Ramos (cell line): ENCODE measurements at regions not wholly inside any gene's neighbourhood (a gene's known extent, or its start where the extent isn't known, plus 50 kb on each side); places are given as distances from the start of the nearest gene placed in this dataset.

Experiments
- in situ Hi-C: fragments of 300-500 bp; cut with MboI; formaldehyde crosslinking; loops from one replicate; pipeline ENCODE4 v1.14.3; 2022; ENCODE audit warnings: low sequenced_read_pairs; ENCODE audit not compliant: unreplicated experiment

DNA sequence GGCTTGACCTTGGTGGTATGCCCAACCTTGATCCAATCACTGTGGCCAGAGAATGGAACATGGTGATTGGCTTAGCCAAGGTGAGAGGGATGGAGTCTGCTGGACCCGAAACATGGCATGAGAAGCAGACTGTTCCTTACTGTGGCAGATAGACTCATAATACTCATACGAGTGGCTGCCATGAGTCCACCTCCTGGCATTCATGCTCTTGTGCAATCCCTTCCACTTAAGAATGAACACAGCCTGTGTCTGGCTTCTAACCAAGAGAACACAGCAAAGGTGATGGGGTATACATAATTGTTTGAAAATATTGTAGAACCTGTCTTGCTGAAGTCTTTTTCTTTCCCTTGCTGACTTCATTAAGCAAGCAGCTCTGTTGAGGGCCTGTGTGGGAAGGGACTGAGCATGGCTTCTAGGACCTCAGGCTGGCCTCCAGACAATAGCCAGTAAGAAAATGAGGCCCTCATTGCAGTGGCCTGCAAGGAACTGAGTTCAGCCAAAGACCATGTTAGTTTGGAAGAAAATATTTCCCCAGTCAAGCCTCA lies 85.9 kb downstream of the ZNF281 start:
- in situ Hi-C loops = no loop called here

DNA sequence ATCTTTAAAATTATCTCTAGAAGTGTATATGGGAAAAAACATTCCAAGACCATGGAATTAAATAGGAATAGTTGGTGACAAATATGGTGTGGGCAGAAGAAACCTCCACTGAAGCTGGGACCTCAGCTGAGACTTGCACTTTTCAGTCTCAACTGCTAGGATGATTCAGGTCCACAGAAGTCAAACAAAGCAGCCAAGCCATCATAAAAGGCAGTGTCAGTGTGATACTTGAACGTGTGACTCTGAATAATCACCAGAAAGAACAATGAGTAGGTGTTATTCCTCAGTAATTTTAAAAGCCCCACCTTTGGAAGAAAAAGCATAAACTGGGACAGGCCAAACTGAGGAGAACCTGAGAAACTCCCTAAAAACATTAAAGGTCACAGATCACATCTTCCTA lies 90.7 kb downstream of the ZNF281 start:
- in situ Hi-C loops = no loop called here

DNA sequence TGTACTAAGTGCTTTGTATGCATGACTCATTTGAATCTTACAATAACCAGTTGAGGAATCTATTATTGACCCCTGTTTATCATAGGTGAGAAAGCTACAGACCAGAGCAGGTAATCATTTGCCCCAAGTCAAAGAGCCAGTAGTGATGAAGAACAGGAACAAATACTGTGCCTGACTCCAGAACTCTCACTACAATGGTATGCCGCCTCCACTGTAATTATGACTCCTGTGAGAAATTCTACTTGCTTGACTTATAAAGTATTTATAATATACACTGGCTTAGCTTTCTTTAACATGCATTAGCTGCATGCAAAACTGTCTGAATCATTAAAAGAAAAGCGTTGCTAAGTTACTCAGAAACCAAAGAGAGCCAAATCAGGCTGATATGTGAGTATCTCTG lies 92.6 kb downstream of the ZNF281 start:
- in situ Hi-C loops = no loop called here

DNA sequence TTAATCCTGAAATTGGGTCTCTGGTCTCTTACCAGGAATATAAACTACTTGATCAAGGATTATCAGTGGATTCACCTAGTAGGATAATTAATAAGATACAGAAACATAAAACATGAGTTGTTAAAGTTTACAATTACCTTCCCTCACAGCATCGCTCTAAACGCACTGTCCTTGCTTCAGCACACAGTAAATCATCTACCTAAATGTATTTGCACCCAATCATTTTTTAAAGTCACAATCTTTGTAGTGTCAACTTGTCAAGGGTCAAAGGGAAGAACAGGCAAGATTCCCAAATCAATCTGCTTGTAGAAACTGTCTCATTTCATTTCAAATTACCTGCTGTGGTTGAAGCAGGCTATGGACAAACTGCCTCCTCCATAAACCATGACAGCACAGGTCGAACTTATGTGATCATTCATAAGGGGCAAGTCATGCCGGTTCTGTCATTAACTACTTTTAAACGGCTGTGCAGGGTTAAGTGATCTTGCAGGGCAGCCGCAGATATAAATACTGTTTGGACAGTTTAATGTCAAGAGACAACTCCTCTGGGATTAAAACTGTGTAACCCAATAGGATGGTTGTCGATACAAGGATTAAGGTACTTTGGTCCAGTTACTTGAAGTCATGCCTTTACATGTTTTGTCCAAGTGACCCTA lies 93.6 kb downstream of the ZNF281 start:
- in situ Hi-C loops = no loop called here

DNA sequence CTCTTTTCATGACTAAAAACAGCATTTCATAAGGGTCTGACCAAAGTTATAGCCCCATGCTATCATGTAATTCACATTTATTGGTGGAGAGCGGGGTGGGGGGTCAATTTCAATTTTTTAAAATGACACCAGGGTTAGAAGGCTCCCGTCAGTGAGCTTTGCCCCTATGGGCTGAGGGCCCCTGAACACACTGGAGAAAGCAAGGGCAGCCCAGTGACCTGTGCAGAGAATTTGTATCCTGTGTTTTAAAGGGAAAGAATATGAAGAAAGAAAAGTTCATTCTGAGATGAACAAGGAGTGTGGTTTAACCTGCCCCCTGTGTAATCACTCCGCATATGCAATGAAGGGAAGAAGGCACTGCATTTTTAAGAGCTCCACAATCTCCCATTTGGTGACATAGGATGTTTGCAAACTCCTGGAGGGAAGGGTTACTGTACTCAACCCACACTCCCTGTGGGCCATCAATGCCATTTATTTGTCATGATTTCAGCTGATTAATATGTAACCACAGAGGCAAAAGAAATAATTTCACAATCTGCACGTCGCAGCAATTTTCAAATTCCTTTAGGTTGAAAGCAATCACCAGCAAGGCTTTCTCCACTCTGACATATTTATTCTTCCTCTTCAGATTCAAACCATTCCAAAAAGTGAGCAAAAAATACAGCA lies 95.6 kb downstream of the ZNF281 start:
- in situ Hi-C loops = no loop called here

DNA sequence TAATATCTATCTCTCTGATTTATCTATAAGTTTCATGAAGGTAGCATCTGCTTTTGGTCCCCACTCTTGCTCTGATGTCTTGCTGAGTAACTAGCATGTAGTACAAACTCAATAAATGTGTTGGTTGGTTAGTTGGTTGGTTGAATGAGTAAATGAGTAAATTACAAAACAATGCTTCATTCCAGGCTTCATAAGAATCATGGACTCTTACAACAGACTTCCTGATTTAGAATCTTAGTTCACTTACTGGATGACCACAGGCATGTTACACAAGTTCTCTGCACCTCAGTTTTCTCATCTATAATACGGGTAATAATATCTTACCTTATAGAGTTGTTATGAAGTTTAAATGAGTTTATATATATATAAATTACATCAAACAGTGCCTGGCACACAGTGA lies 98.6 kb downstream of the ZNF281 start:
- in situ Hi-C loops = no loop called here

DNA sequence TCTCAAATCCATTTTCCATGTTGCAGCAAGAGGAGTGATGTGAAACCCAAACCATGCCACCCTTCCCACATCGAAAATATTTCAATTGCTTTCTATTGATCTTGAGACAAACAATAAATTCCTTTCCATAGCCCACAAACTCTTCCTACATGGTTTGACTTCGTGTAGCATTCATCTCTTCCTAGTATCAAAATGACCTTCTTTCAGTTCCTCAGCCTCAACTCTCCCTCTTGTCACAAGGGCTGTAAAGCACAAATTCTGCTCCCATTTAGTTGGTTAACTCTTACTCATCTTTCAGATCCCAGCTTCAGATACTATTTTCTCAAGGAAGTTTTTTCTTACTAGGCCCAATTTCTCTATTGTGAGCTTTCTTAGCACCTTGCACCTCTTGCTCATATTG lies 99.0 kb downstream of the ZNF281 start:
- in situ Hi-C loops = no loop called here

DNA sequence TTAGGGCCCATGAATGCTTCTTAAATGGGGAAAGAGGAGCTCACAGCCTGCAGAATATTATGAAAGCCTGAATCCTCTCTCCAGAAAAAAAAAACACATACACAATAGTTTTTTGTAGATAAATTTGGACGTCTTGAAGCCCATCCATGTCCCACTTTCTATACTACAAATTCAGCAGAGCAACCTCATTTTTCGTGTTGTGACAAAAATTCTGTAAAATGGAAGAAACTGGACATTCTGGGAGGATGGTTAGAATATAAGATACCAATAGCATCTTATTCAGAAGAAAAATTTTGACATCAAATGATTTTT lies 102.1 kb downstream of the ZNF281 start:
- in situ Hi-C loops = no loop called here

DNA sequence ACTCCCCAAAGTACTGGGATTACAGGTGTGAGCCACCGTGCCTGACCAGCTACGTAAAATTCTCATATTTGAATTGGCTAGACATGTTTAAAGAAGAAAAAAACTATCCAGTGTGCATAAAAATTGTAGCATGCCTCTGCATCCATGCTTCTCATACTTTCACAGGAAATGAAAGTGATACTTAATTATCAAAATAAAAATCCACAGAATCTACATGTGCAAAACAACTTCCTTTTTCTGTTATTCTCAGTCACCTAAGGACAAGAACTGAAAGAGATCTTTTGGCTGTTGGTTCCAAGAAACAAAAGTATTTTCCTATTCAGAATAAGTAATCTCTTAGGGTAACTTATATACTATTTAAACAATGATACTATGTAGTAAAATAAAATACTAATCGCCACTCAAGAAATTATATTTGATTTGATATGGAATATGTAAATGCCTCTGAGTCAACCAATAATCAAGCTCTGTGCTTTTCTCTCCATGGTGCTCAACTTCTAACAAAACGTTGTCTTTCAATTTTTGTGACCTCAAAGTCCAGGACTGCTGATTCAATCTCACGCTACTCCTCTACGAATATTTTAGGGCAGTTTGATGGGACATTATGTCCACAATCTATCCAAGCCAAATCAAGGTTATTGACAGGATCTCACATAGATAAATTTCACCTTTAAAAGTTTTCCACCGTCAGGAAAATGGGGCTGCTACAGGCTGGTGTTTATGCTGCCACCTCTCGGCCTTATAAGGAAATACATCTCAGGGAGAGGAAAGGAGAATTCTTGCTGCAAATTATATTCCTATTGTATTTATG lies 102.7 kb downstream of the ZNF281 start:
- in situ Hi-C loops = no loop called here

DNA sequence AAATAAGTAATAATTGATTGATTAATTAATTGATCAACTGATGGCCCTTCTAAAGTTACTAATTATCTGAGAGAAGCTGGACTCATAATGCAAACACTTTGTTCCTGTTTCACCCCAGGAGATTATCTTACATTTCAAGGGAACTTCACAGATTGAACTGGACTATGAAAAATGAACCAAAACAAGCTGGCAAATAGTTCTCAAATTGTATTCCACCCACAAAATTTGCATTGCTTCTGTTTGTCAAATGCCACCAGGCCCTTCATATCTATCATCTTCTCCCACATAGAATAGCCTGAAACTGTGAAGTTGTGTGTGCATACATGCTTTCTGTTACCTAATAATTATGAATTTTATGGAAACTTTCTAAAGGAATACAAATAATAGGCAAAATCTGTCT lies 104.0 kb downstream of the ZNF281 start:
- in situ Hi-C loops = no loop called here

DNA sequence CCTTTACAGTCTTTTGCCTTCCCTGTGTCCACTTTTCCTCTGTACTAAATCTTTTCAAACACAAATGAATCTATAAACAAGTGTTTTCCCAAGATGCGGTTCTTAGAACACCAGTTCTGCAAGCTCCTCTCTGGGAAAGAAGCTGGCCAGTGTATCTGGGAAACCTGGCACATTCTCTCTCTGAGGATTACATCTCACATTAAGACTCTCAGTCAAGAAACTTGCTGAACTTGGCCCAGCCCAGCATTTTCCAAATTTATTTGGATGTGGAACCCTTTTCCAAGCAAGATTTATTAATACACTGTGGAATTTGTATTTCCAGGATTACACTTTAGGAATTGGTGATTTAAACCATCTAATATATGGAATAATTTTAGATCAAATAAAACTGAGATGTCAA lies 105.7 kb downstream of the ZNF281 start:
- in situ Hi-C loops = no loop called here

DNA sequence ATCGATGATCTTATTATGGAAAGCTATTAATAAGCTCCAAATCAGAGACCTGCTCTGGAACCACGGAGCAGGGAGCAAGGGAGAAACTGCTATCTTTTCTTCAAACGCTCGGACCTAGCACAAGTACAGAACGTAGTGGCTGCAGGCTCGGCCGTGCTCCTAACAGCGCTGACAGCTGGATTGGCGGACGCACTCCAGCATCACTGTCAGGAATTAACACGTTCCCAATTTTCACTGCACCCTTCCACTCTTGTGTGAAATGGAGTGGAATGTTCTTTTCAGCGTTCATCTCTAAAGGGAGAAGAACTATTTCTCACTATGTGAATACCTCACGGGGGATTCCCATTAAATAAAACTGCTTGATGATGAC lies 106.9 kb downstream of the ZNF281 start:
- in situ Hi-C loops = no loop called here

DNA sequence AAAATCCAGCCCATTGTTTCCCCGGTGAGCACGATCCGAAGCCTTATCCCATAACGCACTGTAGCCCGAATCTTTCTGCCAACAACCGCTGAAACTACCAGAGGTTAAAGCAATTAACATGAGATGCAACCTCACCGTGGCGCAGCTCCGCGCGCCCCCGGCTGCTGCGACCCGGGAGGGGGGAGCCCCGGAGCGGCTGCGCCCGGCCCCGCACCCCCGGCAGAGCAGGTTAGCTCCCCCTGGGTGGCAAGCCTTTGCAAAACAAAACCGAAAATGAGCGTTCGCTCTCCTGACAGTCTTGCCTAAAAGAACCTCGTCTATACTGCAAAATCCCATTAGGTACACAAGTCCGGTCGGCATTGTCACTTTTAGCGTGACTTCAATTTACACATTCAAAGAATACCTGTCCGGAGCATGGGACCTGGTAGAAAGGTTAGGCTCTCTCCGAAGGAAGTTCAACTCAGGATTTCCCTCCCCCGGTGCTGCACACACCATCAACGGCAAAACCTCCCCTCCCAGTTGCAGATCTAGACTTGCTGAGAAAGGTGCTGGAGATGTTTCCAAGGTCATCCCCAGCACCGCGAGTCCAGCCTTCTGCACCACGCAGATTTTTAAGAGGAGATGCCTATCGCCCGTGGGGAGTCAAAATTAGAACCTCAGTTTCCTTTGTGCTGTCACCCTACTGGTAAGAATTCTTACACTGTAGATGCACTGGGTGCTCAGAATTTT lies 107.5 kb downstream of the ZNF281 start:
- in situ Hi-C loops = no loop called here

DNA sequence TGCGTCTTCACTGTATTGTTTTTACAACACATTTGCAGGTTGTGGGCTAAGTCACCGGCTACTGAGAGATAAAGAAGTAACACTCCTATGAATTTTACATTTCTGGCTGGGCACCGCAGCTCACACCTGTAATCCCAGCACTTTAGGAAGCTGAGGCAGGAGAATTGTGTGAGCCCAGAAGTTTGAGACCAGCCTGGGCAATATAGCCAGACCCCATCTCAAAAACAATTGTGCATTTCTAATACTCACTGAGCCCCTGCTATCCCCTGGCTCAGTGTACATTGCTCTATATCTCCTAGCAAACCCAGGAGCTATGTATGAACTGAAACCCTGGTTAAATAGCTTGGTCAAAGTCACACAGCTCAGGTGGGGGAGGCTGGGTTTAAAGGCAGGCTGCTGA lies 108.7 kb downstream of the ZNF281 start:
- in situ Hi-C loops = no loop called here

DNA sequence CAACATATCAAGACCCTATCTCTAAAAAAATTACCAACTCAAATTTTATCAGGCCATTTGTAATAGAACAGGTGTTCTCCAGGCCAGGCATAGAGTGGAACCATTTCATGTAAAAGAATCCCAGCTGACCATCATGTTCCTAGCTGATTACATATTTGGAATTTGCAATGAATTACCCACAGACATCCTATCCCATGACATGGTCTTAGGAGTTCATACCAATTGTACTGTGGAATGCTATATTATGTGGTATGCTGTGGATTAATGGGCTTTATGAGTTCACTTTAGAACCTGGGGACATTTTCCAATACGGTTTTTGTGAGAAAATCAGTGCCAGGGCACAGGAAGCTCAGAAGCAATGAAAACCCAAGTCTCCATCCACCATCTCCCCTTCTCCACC lies 110.3 kb downstream of the ZNF281 start:
- in situ Hi-C loops = loop anchor here (10.0 to 25.0 kb wide), 2 partner anchors 345 to 612 kb away; no protein-coding TSS in a partner anchor

DNA sequence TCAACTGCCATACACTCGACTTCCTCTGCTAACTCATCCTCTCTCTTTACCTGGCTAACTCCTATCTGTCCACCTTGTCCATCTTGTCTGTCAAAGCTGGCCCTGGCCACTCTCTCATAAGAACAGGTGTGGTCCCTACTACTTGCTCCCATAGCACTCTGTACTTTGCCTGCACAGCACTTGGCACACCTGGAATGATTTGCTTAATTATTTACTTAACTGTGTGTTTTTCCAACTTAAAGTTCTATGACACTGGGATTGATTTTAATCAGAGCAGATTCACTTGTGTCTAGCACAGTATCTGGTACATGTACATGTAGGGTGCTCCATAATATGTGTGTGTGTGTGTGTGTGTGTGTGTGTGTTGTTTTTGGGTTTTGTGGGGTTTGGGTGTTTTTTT lies 111.6 kb downstream of the ZNF281 start:
- in situ Hi-C loops = loop anchor here (10.0 to 25.0 kb wide), 2 partner anchors 343 to 611 kb away; no protein-coding TSS in a partner anchor

DNA sequence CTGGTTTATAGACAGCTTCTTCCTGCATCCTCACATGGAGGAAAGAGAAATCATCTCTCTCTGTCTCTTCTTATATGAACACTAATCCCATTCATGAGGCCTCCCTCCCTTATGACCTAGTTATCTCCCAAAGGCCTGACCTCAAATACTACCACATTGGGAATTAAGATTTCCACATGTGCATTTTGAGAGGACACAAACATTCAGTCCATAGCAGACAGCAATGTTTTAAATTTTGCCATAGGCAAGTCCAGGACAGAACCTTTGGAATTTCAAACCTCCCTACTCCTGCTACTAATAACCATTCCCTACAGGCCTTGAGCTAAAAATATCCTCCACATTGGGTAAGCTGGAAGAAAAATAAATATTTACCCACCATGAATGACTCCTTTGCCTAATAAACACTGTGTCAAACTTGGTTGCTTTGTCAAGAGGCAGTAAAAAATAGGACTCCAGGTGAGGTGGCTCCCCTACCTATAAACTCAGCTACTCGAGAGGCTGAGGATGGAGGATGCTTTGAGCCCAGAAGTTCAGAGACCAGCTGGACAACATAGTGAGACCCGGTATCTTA lies 113.7 kb downstream of the ZNF281 start:
- in situ Hi-C loops = loop anchor here (10.0 to 25.0 kb wide), 2 partner anchors 341 to 609 kb away; no protein-coding TSS in a partner anchor

DNA sequence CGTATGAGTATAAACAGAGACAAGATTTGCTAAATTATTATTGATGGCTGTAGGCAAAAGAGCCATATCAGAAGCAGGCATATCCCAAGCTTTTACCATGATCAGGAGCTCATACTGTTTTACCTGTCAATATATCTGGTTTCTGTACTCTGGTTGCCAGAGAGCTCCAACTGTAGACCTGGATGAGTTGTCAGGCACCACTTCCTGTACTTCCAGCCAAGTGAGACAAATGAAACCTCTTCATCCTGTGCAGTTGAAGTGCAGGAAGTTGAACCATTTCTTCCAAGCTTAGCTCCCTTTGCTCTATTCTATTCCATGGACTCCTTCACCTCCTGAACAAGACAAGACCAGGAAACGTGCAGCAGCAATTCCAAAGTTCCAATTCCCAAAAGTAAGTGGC lies 115.6 kb downstream of the ZNF281 start:
- in situ Hi-C loops = loop anchor here (10.0 to 25.0 kb wide), 2 partner anchors 339 to 607 kb away; no protein-coding TSS in a partner anchor

DNA sequence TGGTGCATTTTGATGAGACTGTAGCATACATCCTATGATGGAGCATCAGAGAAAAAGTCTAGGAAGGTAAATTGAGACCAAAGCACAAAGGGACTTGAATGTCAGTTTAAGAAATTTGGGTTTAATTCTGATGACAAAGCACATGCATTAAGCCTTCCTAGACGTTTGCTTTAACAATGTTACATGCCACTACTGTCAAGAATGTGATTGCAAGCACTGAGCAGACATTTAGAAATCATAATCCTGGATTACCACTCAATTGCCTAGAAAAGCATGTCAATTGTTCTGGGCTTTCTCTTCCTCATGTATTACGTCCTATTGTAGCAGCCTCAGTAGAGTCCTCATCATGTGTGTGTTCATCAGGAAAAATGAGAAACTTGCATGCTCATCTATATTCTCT lies 117.1 kb downstream of the ZNF281 start:
- in situ Hi-C loops = loop anchor here (10.0 to 25.0 kb wide), 2 partner anchors 338 to 605 kb away; no protein-coding TSS in a partner anchor

DNA sequence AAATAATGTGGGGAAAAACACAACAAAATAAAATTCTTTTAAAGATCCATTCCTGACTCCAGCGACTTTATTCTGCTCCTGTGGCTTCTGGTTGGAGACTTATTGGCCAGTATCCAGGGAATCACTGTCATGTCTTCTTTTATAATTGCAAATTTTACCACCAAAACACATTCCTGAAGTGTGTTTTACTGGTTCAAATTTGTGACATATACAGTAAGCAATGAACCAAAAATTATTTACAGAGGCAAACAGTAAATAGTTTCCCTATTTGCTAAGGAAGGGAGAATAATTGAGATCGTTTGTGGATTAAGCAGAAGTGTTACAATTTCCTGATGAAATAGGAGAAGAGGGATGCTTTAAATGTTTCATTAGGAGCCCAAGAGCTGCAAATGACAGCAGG lies 118.7 kb downstream of the ZNF281 start:
- in situ Hi-C loops = loop anchor here (10.0 to 25.0 kb wide), 2 partner anchors 336 to 604 kb away; no protein-coding TSS in a partner anchor
